PC-9 (cell line): ENCODE measurements at regions not wholly inside any gene's neighbourhood (a gene's known extent, or its start where the extent isn't known, plus 50 kb on each side); places are given as distances from the start of the nearest gene placed in this dataset.

ENCODE experiments used
- CTCF ChIP-seq: fragments of 200-600 bp; sonication (generic); conservative IDR thresholded peaks from 2 replicates; pipeline ENCODE4 v1.6.1; 2017; ENCODE audit warnings: mixed run types, antibody characterized with exemption, mild to moderate bottlenecking, moderate library complexity
- EZH2 ChIP-seq: fragments of 200-600 bp; sonication (generic); IDR thresholded peaks from 2 replicates; pipeline ENCODE4 v1.8.0; 2017; ENCODE audit warnings: antibody characterized with exemption, low read depth

- no peak for TF ChIP-seq CTCF
- no peak for TF ChIP-seq EZH2
These were observed 175.8 kb upstream of the TCF4 start for GRCh38 chr18:55763805-55764204.
